Ovary (tissue), 3 donors: ENCODE measurements at regions not wholly inside any gene's neighbourhood (a gene's known extent, or its start where the extent isn't known, plus 50 kb on each side); places are given as distances from the start of the nearest gene placed in this dataset.

Experiments used
- EP300 ChIP-seq: sonication (generic); formaldehyde crosslinking; IDR thresholded peaks from one replicate; pipeline ENCODE4 v1.6.1; 2017; ENCODE audit warnings: antibody characterized with exemption
- POLR2A ChIP-seq: fragments of 450-650 bp; IDR thresholded peaks from one replicate; pipeline ENCODE4 v1.6.1; 2017; ENCODE audit warnings: antibody characterized with exemption, mild to moderate bottlenecking, moderate library complexity
- TF ChIP-seq, protein P1 (sequence below), 3 donors: fragments of 450-650 bp in 2 of 3; fragments of 200-600 bp in 1 of 3; IDR thresholded peaks; one replicate each; pipeline versions ENCODE4 v1.5.1 to v1.8.0; 2016 to 2022; ENCODE audit warnings: antibody characterized with exemption in 3 of 3, mild to moderate bottlenecking in 1 of 3
- donor health status: DM: no; HTN: no; CAD: no.

DNA sequence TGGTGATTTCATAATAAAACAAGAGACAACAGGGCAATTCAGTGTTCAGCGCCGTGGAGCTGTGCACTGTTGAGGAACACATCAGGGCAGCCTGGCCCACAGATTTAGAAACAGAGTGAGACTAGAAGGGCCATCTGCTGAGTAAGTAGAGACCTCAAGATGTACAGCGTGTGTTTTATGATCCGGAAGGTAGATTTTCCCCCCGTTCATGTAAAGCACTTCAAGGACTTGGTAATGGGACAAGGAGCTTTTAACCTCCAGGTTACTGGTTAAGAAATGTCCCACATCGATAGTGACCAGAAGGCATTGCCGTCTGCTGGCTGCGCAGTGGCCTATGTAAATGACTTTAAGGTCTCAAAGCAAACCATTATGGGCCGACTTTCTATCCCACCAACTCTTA, 1057.7 kb upstream of the EEF2KMT start:
- no peak for TF ChIP-seq POLR2A
- TF ChIP-seq, protein P1, sequence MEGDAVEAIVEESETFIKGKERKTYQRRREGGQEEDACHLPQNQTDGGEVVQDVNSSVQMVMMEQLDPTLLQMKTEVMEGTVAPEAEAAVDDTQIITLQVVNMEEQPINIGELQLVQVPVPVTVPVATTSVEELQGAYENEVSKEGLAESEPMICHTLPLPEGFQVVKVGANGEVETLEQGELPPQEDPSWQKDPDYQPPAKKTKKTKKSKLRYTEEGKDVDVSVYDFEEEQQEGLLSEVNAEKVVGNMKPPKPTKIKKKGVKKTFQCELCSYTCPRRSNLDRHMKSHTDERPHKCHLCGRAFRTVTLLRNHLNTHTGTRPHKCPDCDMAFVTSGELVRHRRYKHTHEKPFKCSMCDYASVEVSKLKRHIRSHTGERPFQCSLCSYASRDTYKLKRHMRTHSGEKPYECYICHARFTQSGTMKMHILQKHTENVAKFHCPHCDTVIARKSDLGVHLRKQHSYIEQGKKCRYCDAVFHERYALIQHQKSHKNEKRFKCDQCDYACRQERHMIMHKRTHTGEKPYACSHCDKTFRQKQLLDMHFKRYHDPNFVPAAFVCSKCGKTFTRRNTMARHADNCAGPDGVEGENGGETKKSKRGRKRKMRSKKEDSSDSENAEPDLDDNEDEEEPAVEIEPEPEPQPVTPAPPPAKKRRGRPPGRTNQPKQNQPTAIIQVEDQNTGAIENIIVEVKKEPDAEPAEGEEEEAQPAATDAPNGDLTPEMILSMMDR (IDR thresholded peaks at IDR 0.05) = no peak
- TF ChIP-seq EP300 = no peak
